ENCODE measurements at regions not wholly inside any gene's neighbourhood (a gene's known extent, or its start where the extent isn't known, plus 50 kb on each side); places are given as distances from the start of the nearest gene placed in this dataset.

GRCh38 chr2:121130301-121130850 lies 154.6 kb downstream of the TFCP2L1 start:
- TF ChIP-seq CTCF (IDR thresholded peaks at IDR 0.05): no peak
- TF ChIP-seq JUN (IDR thresholded peaks at IDR 0.05): no peak
- no peak for TF ChIP-seq TP53 (CRISPR knock-in tag; IDR thresholded peaks at IDR 0.05)
- TF ChIP-seq EHMT2 (IDR thresholded peaks at IDR 0.05; ENCODE audit: low read depth): no peak
- TF ChIP-seq SMC3 (IDR thresholded peaks at IDR 0.05): no peak
- no peak for TF ChIP-seq POLR2A (IDR thresholded peaks at IDR 0.05; ENCODE audit: low read length)
- no peak for TF ChIP-seq FOXS1 (CRISPR knock-in tag; IDR thresholded peaks at IDR 0.05)
- no peak for TF ChIP-seq ZC3H11A (IDR thresholded peaks at IDR 0.05)
